PC-9 (cell line): ENCODE measurements at regions not wholly inside any gene's neighbourhood (a gene's known extent, or its start where the extent isn't known, plus 50 kb on each side); places are given as distances from the start of the nearest gene placed in this dataset.
"Not testable (repeated sequence)": the region's sequence is repeated elsewhere in the genome, so short reads cannot be mapped to it uniquely, and the experiment has no call there.

Experiments
- BruUV-seq: library from RNA; stranded (reverse); fragments of 400-500 nt; replicated peaks from 2 replicates; lab custom pipeline; 2021; lab: Mats Ljungman, UMichigan
- CTCF ChIA-PET: fragments of 300-600 bp; sonication (Branson Sonifier 250); formaldehyde crosslinking; loops from one replicate; lab custom pipeline; 2022; ENCODE audit warnings: antibody characterized with exemption; lab: Charles Lee
- POLR2A ChIA-PET: fragments of 300-600 bp; sonication (Branson Sonifier 250); formaldehyde crosslinking; loops from one replicate; lab custom pipeline; 2022; ENCODE audit warnings: antibody characterized with exemption; ENCODE audit not compliant: unreplicated experiment; lab: Charles Lee
- DNase-seq, 2 experiments: peaks; one replicate each; pipeline versions ENCODE4 v3.0.0 to v3.0.0-alpha.2; 2015 to 2022; ENCODE audit warnings: mixed read lengths in 1 of 2
- H2AFZ ChIP-seq: fragments of 200-600 bp; sonication (generic); 2 replicates; pipeline ENCODE4 v1.8.1; 2017; ENCODE audit warnings: antibody characterized with exemption
- H3F3A ChIP-seq: fragments of 200-600 bp; sonication (generic); 2 replicates; pipeline ENCODE4 v1.8.1; 2017; ENCODE audit warnings: antibody characterized with exemption, mild to moderate bottlenecking, low read depth; ENCODE audit not compliant: insufficient read depth
- H3K27ac ChIP-seq: fragments of 200-600 bp; sonication (generic); 2 replicates; pipeline ENCODE4 v1.6.1; 2016; ENCODE audit warnings: mixed run types
- H3K27me3 ChIP-seq: fragments of 200-600 bp; sonication (generic); 2 replicates; pipeline ENCODE4 v1.6.1; 2016; ENCODE audit warnings: low read depth, mixed run types; ENCODE audit not compliant: insufficient read depth
- H3K36me3 ChIP-seq: fragments of 200-600 bp; sonication (generic); 2 replicates; pipeline ENCODE4 v1.6.1; 2016; ENCODE audit warnings: low read depth, mixed run types
- H3K4me1 ChIP-seq: fragments of 200-600 bp; sonication (generic); replicated peaks from 2 replicates; pipeline ENCODE4 v1.6.1; 2016; ENCODE audit warnings: mixed run types; ENCODE audit not compliant: insufficient read depth
- H3K4me2 ChIP-seq: fragments of 200-600 bp; sonication (generic); 2 replicates; pipeline ENCODE4 v1.6.1; 2017; ENCODE audit warnings: mixed run types
- H3K4me3 ChIP-seq: fragments of 200-600 bp; sonication (generic); 2 replicates; pipeline ENCODE4 v1.6.1; 2016; ENCODE audit warnings: mixed run types
- H3K79me2 ChIP-seq: fragments of 200-600 bp; sonication (generic); 2 replicates; pipeline ENCODE4 v1.6.1; 2017; ENCODE audit warnings: low read depth, mixed run types
- H3K9me2 ChIP-seq: fragments of 200-600 bp; sonication (generic); 2 replicates; pipeline ENCODE4 v1.8.1; 2017; ENCODE audit warnings: mild to moderate bottlenecking; ENCODE audit not compliant: insufficient read depth
- H3K9me3 ChIP-seq: fragments of 200-600 bp; sonication (generic); 2 replicates; pipeline ENCODE4 v1.8.1; 2016; ENCODE audit warnings: low read depth; ENCODE audit not compliant: insufficient read depth
- H4K20me1 ChIP-seq: fragments of 200-600 bp; sonication (generic); 2 replicates; pipeline ENCODE4 v1.8.1; 2017; ENCODE audit not compliant: insufficient read depth
- EZH2 ChIP-seq: fragments of 200-600 bp; sonication (generic); IDR thresholded peaks from 2 replicates; pipeline ENCODE4 v1.8.0; 2017; ENCODE audit warnings: antibody characterized with exemption, low read depth
- intact Hi-C: fragments of 100-400 bp; cut with micrococcal nuclease; formaldehyde crosslinking; loops from one replicate; pipeline ENCODE4 v1.10.0; 2022; ENCODE audit not compliant: unreplicated experiment
- TF ChIP-seq, protein P1 (sequence below): fragments of 200-600 bp; sonication (generic); conservative IDR thresholded peaks from 2 replicates; pipeline ENCODE4 v1.6.1; 2017; ENCODE audit warnings: mixed run types, antibody characterized with exemption, mild to moderate bottlenecking, moderate library complexity

- Histone ChIP-seq H3K4me3 (no peak overlapping the region), H3K9me3 (peaks cover 6% of the 10 kb centered on the region; the same call in 1 of the 2 replicates), H3K9me2 (no peaks in the 10 kb centered on the region), H3K4me1 (peaks cover 20% of the 10 kb centered on the region), H4K20me1 (no peaks in the 10 kb centered on the region), H3F3A (peaks cover 14% of the 10 kb centered on the region; the same call in 1 of the 2 replicates), H3K4me2 (peak overlapping the region; percentile 37), H2AFZ (no peak overlapping the region), H3K36me3 (no peaks in the 10 kb centered on the region), H3K27me3 (no peaks in the 10 kb centered on the region), H3K27ac (no peak overlapping the region), H3K79me2 (no peaks in the 10 kb centered on the region)
- no TSS peak for BruUV-seq
- POLR2A ChIA-PET: interaction anchor here (0.6 kb wide), 2 partner anchors 24 to 25 kb away, joined by 4 to 7 read pairs; no protein-coding TSS in a partner anchor
- TF ChIP-seq, protein P1, sequence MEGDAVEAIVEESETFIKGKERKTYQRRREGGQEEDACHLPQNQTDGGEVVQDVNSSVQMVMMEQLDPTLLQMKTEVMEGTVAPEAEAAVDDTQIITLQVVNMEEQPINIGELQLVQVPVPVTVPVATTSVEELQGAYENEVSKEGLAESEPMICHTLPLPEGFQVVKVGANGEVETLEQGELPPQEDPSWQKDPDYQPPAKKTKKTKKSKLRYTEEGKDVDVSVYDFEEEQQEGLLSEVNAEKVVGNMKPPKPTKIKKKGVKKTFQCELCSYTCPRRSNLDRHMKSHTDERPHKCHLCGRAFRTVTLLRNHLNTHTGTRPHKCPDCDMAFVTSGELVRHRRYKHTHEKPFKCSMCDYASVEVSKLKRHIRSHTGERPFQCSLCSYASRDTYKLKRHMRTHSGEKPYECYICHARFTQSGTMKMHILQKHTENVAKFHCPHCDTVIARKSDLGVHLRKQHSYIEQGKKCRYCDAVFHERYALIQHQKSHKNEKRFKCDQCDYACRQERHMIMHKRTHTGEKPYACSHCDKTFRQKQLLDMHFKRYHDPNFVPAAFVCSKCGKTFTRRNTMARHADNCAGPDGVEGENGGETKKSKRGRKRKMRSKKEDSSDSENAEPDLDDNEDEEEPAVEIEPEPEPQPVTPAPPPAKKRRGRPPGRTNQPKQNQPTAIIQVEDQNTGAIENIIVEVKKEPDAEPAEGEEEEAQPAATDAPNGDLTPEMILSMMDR: no peak
- TF ChIP-seq EZH2: no peak
- CTCF ChIA-PET: interaction anchor here (0.8 kb wide), 1 partner anchor 128 kb away, joined by 3 read pairs; no protein-coding TSS in a partner anchor
- intact Hi-C loops: no loop called here
- DNase-seq: peak in 1 of 2 experiments; percentile 44
These were observed 101.2 kb upstream of the EIF5 start for GRCh38 chr14:103232831-103233319.

GRCh38 chr14:103233328-103233727 lies 100.7 kb upstream of the EIF5 start:
- H3K4me1 ChIP-seq: peaks cover 20% of the 10 kb centered on the region
- POLR2A ChIA-PET: interaction anchor here (0.6 kb wide), 2 partner anchors 24 to 25 kb away, joined by 4 to 7 read pairs; no protein-coding TSS in a partner anchor

DNA sequence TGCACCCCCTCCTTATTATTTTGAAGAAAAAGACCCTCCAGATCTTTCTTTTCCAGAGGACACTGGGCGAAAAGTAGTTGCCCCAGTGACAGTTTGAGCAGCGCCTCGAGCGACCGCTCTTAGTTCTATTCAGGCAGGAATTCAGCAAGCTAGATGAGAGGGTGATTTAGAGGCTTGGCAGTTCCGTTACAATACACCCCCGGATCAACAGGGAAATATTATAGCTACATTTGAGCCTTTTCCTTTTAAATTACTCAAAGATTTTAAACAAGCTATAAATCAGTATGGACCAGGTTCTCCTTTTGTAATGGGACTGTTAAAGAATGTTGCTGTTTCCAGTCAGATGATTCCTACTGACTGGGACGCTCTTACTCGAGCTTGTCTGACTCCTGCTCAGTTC lies 99.2 kb upstream of the EIF5 start:
- H2AFZ ChIP-seq, intact Hi-C loops, H3K4me3 ChIP-seq, H3K9me2 ChIP-seq, BruUV-seq, H3K4me2 ChIP-seq, H3K79me2 ChIP-seq, H3K27ac ChIP-seq, DNase-seq, H3K27me3 ChIP-seq, H4K20me1 ChIP-seq, H3K36me3 ChIP-seq: not testable (repeated sequence)
- H3K4me1 ChIP-seq: peaks cover 20% of the 10 kb centered on the region
- POLR2A ChIA-PET: interaction anchor here (0.6 kb wide), 1 partner anchor 522 kb away, joined by 8 read pairs; no protein-coding TSS in a partner anchor
- H3K9me3 ChIP-seq: peaks cover 24% of the 10 kb centered on the region
- CTCF ChIA-PET: interaction anchor here (0.6 to 0.7 kb wide), 2 partner anchors 61 to 130 kb away, joined by 3 to 5 read pairs; no protein-coding TSS in a partner anchor
- H3F3A ChIP-seq: peaks cover 14% of the 10 kb centered on the region; the same call in 1 of the 2 replicates

More at GRCh38 chr14:103233328-103233727, 100.7 kb upstream of the EIF5 start:
- Histone ChIP-seq H3K36me3 (no peaks in the 10 kb centered on the region), H2AFZ (no peak overlapping the region), H3K27me3 (no peaks in the 10 kb centered on the region), H3K79me2 (no peaks in the 10 kb centered on the region), H3K9me2 (no peaks in the 10 kb centered on the region), H3K4me2 (0 out of 2 replicates have a peak overlapping the region, but pooled peaks have one; percentile 37), H3K4me3 (no peak overlapping the region), H3F3A (peaks cover 14% of the 10 kb centered on the region; the same call in 1 of the 2 replicates), H4K20me1 (no peaks in the 10 kb centered on the region), H3K9me3 (peaks cover 9% of the 10 kb centered on the region), H3K27ac (no peak overlapping the region)
- CTCF ChIA-PET: interaction anchor here (0.8 kb wide), 1 partner anchor 129 kb away, joined by 3 read pairs; no protein-coding TSS in a partner anchor
- no TSS peak for BruUV-seq
- intact Hi-C loops: no loop called here
- no peak for TF ChIP-seq EZH2
- TF ChIP-seq, protein P1: no peak
- DNase-seq: no peak

- H3K79me2 ChIP-seq, H3K27me3 ChIP-seq, H3K27ac ChIP-seq, CTCF ChIA-PET, BruUV-seq, H4K20me1 ChIP-seq, H3K4me2 ChIP-seq, POLR2A ChIA-PET, DNase-seq, H3K36me3 ChIP-seq, intact Hi-C loops, H2AFZ ChIP-seq, H3K4me3 ChIP-seq, H3K9me2 ChIP-seq: not testable (repeated sequence)
- Histone ChIP-seq H3K9me3 (peaks cover 26% of the 10 kb centered on the region), H3F3A (peaks cover 14% of the 10 kb centered on the region; the same call in 1 of the 2 replicates), H3K4me1 (peaks cover 20% of the 10 kb centered on the region)
These were observed 98.5 kb upstream of the EIF5 start for GRCh38 chr14:103235506-103235905.
